CD4-positive, alpha-beta memory T cell (primary cell): ENCODE measurements at regions not wholly inside any gene's neighbourhood (a gene's known extent, or its start where the extent isn't known, plus 50 kb on each side); places are given as distances from the start of the nearest gene placed in this dataset.

Experiments
- CTCF ChIA-PET: fragments of 350-600 bp; sonication (Branson Sonifier 250); formaldehyde crosslinking; loops from one replicate; lab custom pipeline; 2021; ENCODE audit warnings: inconsistent platforms; ENCODE audit not compliant: partially characterized antibody; lab: Charles Lee
- POLR2A ChIA-PET: fragments of 350-600 bp; sonication (Branson Sonifier 250); formaldehyde crosslinking; loops from one replicate; lab custom pipeline; 2021; ENCODE audit not compliant: partially characterized antibody; lab: Charles Lee
- DNase-seq, 5 donors: peaks; one replicate each; pipeline versions ENCODE4 v3.0.0 to v3.0.0-alpha.2; 2020 to 2022; ENCODE audit warnings: mixed read lengths in 1 of 5
- H3K27ac ChIP-seq: one replicate; pipeline ENCODE4 v1.7.0; 2013; ENCODE audit warnings: low read depth, low read length
- H3K27me3 ChIP-seq: 2 replicates; pipeline ENCODE4 v1.7.0; 2013; ENCODE audit warnings: mild to moderate bottlenecking, low read length, moderate library complexity; ENCODE audit not compliant: insufficient read depth
- H3K36me3 ChIP-seq: 2 replicates; pipeline ENCODE4 v1.7.0; 2013; ENCODE audit warnings: mild to moderate bottlenecking, low read length, moderate library complexity; ENCODE audit not compliant: insufficient read depth
- H3K4me1 ChIP-seq: 2 replicates; pipeline ENCODE4 v1.7.0; 2013; ENCODE audit warnings: mild to moderate bottlenecking, low read length, moderate library complexity; ENCODE audit not compliant: insufficient read depth
- H3K4me3 ChIP-seq, 2 donors: one replicate each; pipeline ENCODE4 v1.7.0; 2013; ENCODE audit warnings: low read length in 2 of 2, mild to moderate bottlenecking in 1 of 2
- H3K9me3 ChIP-seq, 2 donors: one replicate each; pipeline ENCODE4 v1.7.0; 2013; ENCODE audit warnings: low read length in 2 of 2, control low read depth in 1 of 2; ENCODE audit not compliant: control insufficient read depth in 1 of 2
- H3K27ac Mint-ChIP-seq, 7 donors: one replicate each; pipeline ENCODE4 v1.8.0; 2020 to 2021; ENCODE audit warnings: mixed read lengths in 7 of 7, mild to moderate bottlenecking in 6 of 7, inconsistent platforms in 3 of 7, moderate library complexity in 3 of 7
- H3K27me3 Mint-ChIP-seq, 2 donors: one replicate each; pipeline ENCODE4 v1.8.0; 2020 to 2021; ENCODE audit warnings: mixed read lengths in 2 of 2
- H3K36me3 Mint-ChIP-seq, 2 donors: one replicate each; pipeline ENCODE4 v1.8.0; 2020 to 2021; ENCODE audit warnings: mixed read lengths in 2 of 2, inconsistent platforms in 1 of 2, mild to moderate bottlenecking in 1 of 2
- H3K4me1 Mint-ChIP-seq, 4 donors: one replicate each; pipeline ENCODE4 v1.8.0; 2020 to 2021; ENCODE audit warnings: mixed read lengths in 4 of 4, mild to moderate bottlenecking in 1 of 4
- H3K4me3 Mint-ChIP-seq, 8 donors: one replicate each; pipeline ENCODE4 v1.8.0; 2020 to 2021; ENCODE audit warnings: mixed read lengths in 8 of 8, mild to moderate bottlenecking in 7 of 8, moderate library complexity in 6 of 8, inconsistent platforms in 3 of 8
- H3K9me3 Mint-ChIP-seq, 8 donors: one replicate each; pipeline ENCODE4 v1.8.0; 2020 to 2021; ENCODE audit warnings: mixed read lengths in 8 of 8, mild to moderate bottlenecking in 5 of 8, inconsistent platforms in 3 of 8, moderate library complexity in 1 of 8
- intact Hi-C: fragments of 100-400 bp; cut with micrococcal nuclease; formaldehyde crosslinking; loops from one replicate; pipeline ENCODE4 v1.15.1; 2023

GRCh38 chr3:56880720-56881575 is 79.2 kb upstream of the ARHGEF3 start:
- Mint-ChIP-seq H3K4me1 (peaks cover 48 to 90% (median 72%) of the 10 kb centered on the region in 4 donors), H3K27ac (peak overlapping the region; percentile 4 to 74 (median 45)), H3K9me3 (no peaks in the 10 kb centered on the region), H3K4me3 (no peak overlapping the region), H3K36me3 (peaks cover 31 to 34% of the 10 kb centered on the region in 2 donors), H3K27me3 (no peaks in the 10 kb centered on the region)
- no peak overlapping the region for H3K27ac ChIP-seq
- no peaks in the 10 kb centered on the region for H3K36me3 ChIP-seq
- POLR2A ChIA-PET: interaction anchor here (1.5 kb wide), 1 partner anchor 19 kb away, joined by 3 read pairs; no protein-coding TSS in a partner anchor
- no peaks in the 10 kb centered on the region for H3K27me3 ChIP-seq
- H3K4me1 ChIP-seq: peaks cover 63% of the 10 kb centered on the region
- DNase-seq: no peak
- intact Hi-C loops: no loop called here
- H3K9me3 ChIP-seq: no peaks in the 10 kb centered on the region
- H3K4me3 ChIP-seq: no peak overlapping the region
- CTCF ChIA-PET: interaction anchor here (0.8 kb wide), 1 partner anchor 174 kb away, joined by 3 read pairs; no protein-coding TSS in a partner anchor

- Mint-ChIP-seq H3K9me3 (no peaks in the 10 kb centered on the region), H3K27me3 (no peaks in the 10 kb centered on the region), H3K4me3 (peak overlapping the region in 5 of 8 donors; percentile 8 to 39 (median 28)), H3K36me3 (peaks cover 30 to 38% of the 10 kb centered on the region in 2 donors), H3K4me1 (peaks cover 51 to 90% (median 70%) of the 10 kb centered on the region in 4 donors), H3K27ac (peak overlapping the region in 6 of 7 donors; percentile 32 to 77 (median 68))
- Histone ChIP-seq H3K4me3 (no peak overlapping the region), H3K36me3 (no peaks in the 10 kb centered on the region), H3K27ac (no peak overlapping the region), H3K4me1 (peaks cover 59% of the 10 kb centered on the region), H3K9me3 (no peaks in the 10 kb centered on the region), H3K27me3 (no peaks in the 10 kb centered on the region)
- POLR2A ChIA-PET: interaction anchor here (4.8 kb wide), 1 partner anchor 36 kb away, joined by 27 read pairs; no protein-coding TSS in a partner anchor
- CTCF ChIA-PET: no interaction called here
- no peak for DNase-seq
- intact Hi-C loops: loop anchor here (2.0 to 5.0 kb wide), 2 partner anchors 13 to 38 kb away; no protein-coding TSS in a partner anchor
Observed at GRCh38 chr3:56879436-56880215, 77.9 kb upstream of the ARHGEF3 start.

GRCh38 chr3:56878074-56878473 is 76.3 kb upstream of the ARHGEF3 start:
- no peaks in the 10 kb centered on the region for H3K9me3 Mint-ChIP-seq
- Histone ChIP-seq H3K4me1 (peaks cover 53% of the 10 kb centered on the region), H3K4me3 (peak overlapping the region in 1 of 2 donors; percentile 19), H3K9me3 (no peaks in the 10 kb centered on the region), H3K27me3 (no peaks in the 10 kb centered on the region), H3K36me3 (no peaks in the 10 kb centered on the region), H3K27ac (peak overlapping the region; percentile 48)
- H3K4me1 Mint-ChIP-seq: peaks cover 55 to 86% (median 72%) of the 10 kb centered on the region in 4 donors
- peaks cover 30 to 44% of the 10 kb centered on the region in 2 donors for H3K36me3 Mint-ChIP-seq
- peak overlapping the region; percentile 21 to 86 (median 74) for H3K4me3 Mint-ChIP-seq
- ChIA-PET POLR2A (interaction anchor here (0.7 to 4.8 kb wide), 6 partner anchors 9 to 196 kb away, joined by 3 to 27 read pairs (median 4); partner anchors contain the start of gene TASOR), CTCF (interaction anchor here (0.9 to 1.9 kb wide), 9 partner anchors 8 to 110 kb away, joined by 3 to 10 read pairs (median 4); no protein-coding TSS in a partner anchor)
- no peaks in the 10 kb centered on the region for H3K27me3 Mint-ChIP-seq
- DNase-seq: peak in 4 of 5 donors; percentile 38 to 63 (median 41)
- intact Hi-C loops: loop anchor here (1.0 to 5.0 kb wide), 3 partner anchors 8 to 39 kb away; no protein-coding TSS in a partner anchor
- H3K27ac Mint-ChIP-seq: peak overlapping the region; percentile 74 to 93 (median 89)

- Histone ChIP-seq H3K27me3 (no peaks in the 10 kb centered on the region), H3K9me3 (no peaks in the 10 kb centered on the region), H3K27ac (no peak overlapping the region), H3K4me3 (no peak overlapping the region), H3K36me3 (no peaks in the 10 kb centered on the region), H3K4me1 (peaks cover 53% of the 10 kb centered on the region)
- peaks cover 54 to 79% (median 68%) of the 10 kb centered on the region in 4 donors for H3K4me1 Mint-ChIP-seq
- peak overlapping the region in 6 of 7 donors; percentile 32 to 70 (median 52) for H3K27ac Mint-ChIP-seq
- POLR2A ChIA-PET: interaction anchor here (0.7 to 4.8 kb wide), 4 partner anchors 8 to 39 kb away, joined by 3 to 27 read pairs (median 5); no protein-coding TSS in a partner anchor
- H3K36me3 Mint-ChIP-seq: peaks cover 24 to 43% of the 10 kb centered on the region in 2 donors
- DNase-seq: no peak
- H3K4me3 Mint-ChIP-seq: peak overlapping the region in 1 of 8 donors; percentile 25
- no peaks in the 10 kb centered on the region for H3K27me3 Mint-ChIP-seq
- H3K9me3 Mint-ChIP-seq: no peaks in the 10 kb centered on the region
- CTCF ChIA-PET: interaction anchor here (0.6 to 1.9 kb wide), 6 partner anchors 43 to 174 kb away, joined by 3 to 10 read pairs (median 3); no protein-coding TSS in a partner anchor
- intact Hi-C loops: loop anchor here (5.0 kb wide), 1 partner anchor 40 kb away; no protein-coding TSS in a partner anchor
Observed at GRCh38 chr3:56876916-56877315, 75.2 kb upstream of the ARHGEF3 start.

- Mint-ChIP-seq H3K9me3 (no peaks in the 10 kb centered on the region), H3K27ac (peak overlapping the region in 4 of 7 donors; percentile 3 to 69 (median 32))
- no peak overlapping the region for H3K4me3 ChIP-seq
Observed at GRCh38 chr3:56874269-56874668, 72.5 kb upstream of the ARHGEF3 start.

GRCh38 chr3:56870436-56870835 is 68.7 kb upstream of the ARHGEF3 start:
- no peak overlapping the region for H3K4me3 ChIP-seq
- ChIA-PET POLR2A (interaction anchor here (1.0 to 2.3 kb wide), 2 partner anchors 10 to 70 kb away, joined by 7 to 12 read pairs; no protein-coding TSS in a partner anchor), CTCF (interaction anchor here (1.2 kb wide), 1 partner anchor 53 kb away, joined by 3 read pairs; no protein-coding TSS in a partner anchor)
- H3K27ac ChIP-seq: no peak overlapping the region
- peak overlapping the region in 3 of 7 donors; percentile 10 to 57 (median 23) for H3K27ac Mint-ChIP-seq
- no peaks in the 10 kb centered on the region for H3K27me3 Mint-ChIP-seq
- H3K9me3 Mint-ChIP-seq: no peaks in the 10 kb centered on the region
- H3K36me3 ChIP-seq: no peaks in the 10 kb centered on the region
- peaks cover 3 to 10% of the 10 kb centered on the region in 2 donors for H3K36me3 Mint-ChIP-seq
- H3K27me3 ChIP-seq: no peaks in the 10 kb centered on the region
- intact Hi-C loops: loop anchor here (1.0 kb wide), 1 partner anchor 8 kb away; no protein-coding TSS in a partner anchor
- peak overlapping the region in 3 of 8 donors; percentile 5 to 18 (median 7) for H3K4me3 Mint-ChIP-seq
- DNase-seq: no peak
- peaks cover 44 to 67% (median 59%) of the 10 kb centered on the region in 4 donors for H3K4me1 Mint-ChIP-seq
- peaks cover 46% of the 10 kb centered on the region for H3K4me1 ChIP-seq
- H3K9me3 ChIP-seq: no peaks in the 10 kb centered on the region

More at GRCh38 chr3:56874269-56874668, 72.5 kb upstream of the ARHGEF3 start:
- Histone ChIP-seq H3K27ac (no peak overlapping the region), H3K36me3 (no peaks in the 10 kb centered on the region), H3K27me3 (no peaks in the 10 kb centered on the region), H3K9me3 (no peaks in the 10 kb centered on the region), H3K4me1 (peaks cover 61% of the 10 kb centered on the region)
- intact Hi-C loops: no loop called here
- Mint-ChIP-seq H3K4me1 (peaks cover 54 to 71% (median 63%) of the 10 kb centered on the region in 4 donors), H3K27me3 (no peaks in the 10 kb centered on the region), H3K36me3 (peaks cover 3 to 18% of the 10 kb centered on the region in 2 donors), H3K4me3 (no peak overlapping the region)
- DNase-seq: no peak
- POLR2A ChIA-PET: interaction anchor here (0.6 kb wide), 1 partner anchor 15 kb away, joined by 3 read pairs; no protein-coding TSS in a partner anchor
- CTCF ChIA-PET: interaction anchor here (1.4 to 1.7 kb wide), 2 partner anchors 10 to 19 kb away, joined by 3 read pairs; no protein-coding TSS in a partner anchor
